Neural progenitor cell (in vitro differentiated cells): ENCODE measurements at regions not wholly inside any gene's neighbourhood (a gene's known extent, or its start where the extent isn't known, plus 50 kb on each side); places are given as distances from the start of the nearest gene placed in this dataset.

Experiments
- DNase-seq: peaks from one replicate; pipeline ENCODE4 v3.0.0-alpha.2; 2016; ENCODE audit warnings: low spot score
- H2AFZ ChIP-seq: fragments of 200-600 bp; sonication (generic); replicated peaks from 2 replicates; pipeline ENCODE4 v1.6.1; 2016; ENCODE audit warnings: antibody characterized with exemption
- H3F3A ChIP-seq: fragments of 200-600 bp; sonication (generic); 2 replicates; pipeline ENCODE4 v1.6.1; 2016; ENCODE audit warnings: antibody characterized with exemption, low read depth
- H3K27ac ChIP-seq: fragments of 200-600 bp; sonication (generic); 2 replicates; pipeline ENCODE4 v1.5.1; 2016; ENCODE audit warnings: mild to moderate bottlenecking
- H3K27me3 ChIP-seq: fragments of 200-600 bp; sonication (generic); 2 replicates; pipeline ENCODE4 v1.6.1; 2016; ENCODE audit warnings: mild to moderate bottlenecking, moderate library complexity
- H3K36me3 ChIP-seq: fragments of 200-600 bp; sonication (generic); 2 replicates; pipeline ENCODE4 v1.5.1; 2016
- H3K4me1 ChIP-seq: fragments of 200-600 bp; sonication (generic); 2 replicates; pipeline ENCODE4 v1.6.1; 2016; ENCODE audit warnings: mixed run types
- H3K4me2 ChIP-seq: fragments of 200-600 bp; sonication (generic); 2 replicates; pipeline ENCODE4 v1.6.1; 2016
- H3K4me3 ChIP-seq: fragments of 200-600 bp; sonication (generic); 2 replicates; pipeline ENCODE4 v1.5.1; 2016
- H3K79me2 ChIP-seq: fragments of 200-600 bp; sonication (generic); 2 replicates; pipeline ENCODE4 v1.6.1; 2016; ENCODE audit warnings: low read depth
- H3K9ac ChIP-seq: fragments of 200-600 bp; sonication (generic); 2 replicates; pipeline ENCODE4 v1.6.1; 2016
- H3K9me3 ChIP-seq: fragments of 200-600 bp; sonication (generic); 2 replicates; pipeline ENCODE4 v1.5.1; 2016; ENCODE audit warnings: low read depth
- H4K20me1 ChIP-seq: fragments of 200-600 bp; sonication (generic); 2 replicates; pipeline ENCODE4 v1.6.1; 2016; ENCODE audit warnings: low read depth
- H3K27ac Mint-ChIP-seq: 3 replicates; pipeline ENCODE4 v1.8.0; 2021; ENCODE audit warnings: mixed read lengths
- H3K27me3 Mint-ChIP-seq: 2 replicates; pipeline ENCODE4 v1.8.0; 2022; ENCODE audit warnings: low read depth, mild to moderate bottlenecking, inconsistent platforms, moderate library complexity, mixed read lengths; ENCODE audit not compliant: insufficient read depth
- H3K36me3 Mint-ChIP-seq: 3 replicates; pipeline ENCODE4 v1.8.0; 2021; ENCODE audit warnings: mixed read lengths
- H3K4me1 Mint-ChIP-seq: 3 replicates; pipeline ENCODE4 v1.8.0; 2021; ENCODE audit warnings: mixed read lengths
- H3K4me3 Mint-ChIP-seq: 3 replicates; pipeline ENCODE4 v1.8.0; 2021; ENCODE audit warnings: mild to moderate bottlenecking, moderate library complexity, mixed read lengths
- H3K9me3 Mint-ChIP-seq: 3 replicates; pipeline ENCODE4 v1.8.0; 2020; ENCODE audit warnings: mixed read lengths
- CTCF ChIP-seq: fragments of 200-600 bp; sonication (generic); IDR thresholded peaks from 2 replicates; pipeline ENCODE4 v1.5.1; 2017; ENCODE audit warnings: antibody characterized with exemption, mild to moderate bottlenecking
- EZH2 ChIP-seq: fragments of 200-600 bp; sonication (generic); IDR thresholded peaks from 2 replicates; pipeline ENCODE4 v1.6.1; 2017; ENCODE audit warnings: antibody characterized with exemption, mild to moderate bottlenecking, moderate library complexity
- EZH2phosphoT487 ChIP-seq: fragments of 200-600 bp; sonication (generic); IDR thresholded peaks from 2 replicates; pipeline ENCODE4 v1.6.1; 2017; ENCODE audit warnings: antibody characterized with exemption

GRCh38 chr4:10188400-10189004, 71.9 kb upstream of the WDR1 start:
- no peaks in the 10 kb centered on the region for H3K9me3 ChIP-seq

GRCh38 chr4:10186228-10187214, 69.9 kb upstream of the WDR1 start:
- Histone ChIP-seq H3K9ac (no peak overlapping the region), H3K79me2 (no peaks in the 10 kb centered on the region), H3K4me1 (no peaks in the 10 kb centered on the region), H3K9me3 (no peaks in the 10 kb centered on the region), H4K20me1 (no peaks in the 10 kb centered on the region), H3K4me2 (no peak overlapping the region), H3K27ac (no peak overlapping the region), H3K27me3 (no peaks in the 10 kb centered on the region), H3K36me3 (no peaks in the 10 kb centered on the region), H3K4me3 (no peak overlapping the region), H2AFZ (no peak overlapping the region), H3F3A (no peaks in the 10 kb centered on the region)
- no peak for TF ChIP-seq EZH2
- Mint-ChIP-seq H3K4me1 (no peaks in the 10 kb centered on the region), H3K4me3 (no peak overlapping the region), H3K36me3 (no peaks in the 10 kb centered on the region), H3K27ac (no peak overlapping the region), H3K9me3 (no peaks in the 10 kb centered on the region), H3K27me3 (no peaks in the 10 kb centered on the region)
- DNase-seq = no peak

More at GRCh38 chr4:10188400-10189004, 71.9 kb upstream of the WDR1 start:
- H2AFZ ChIP-seq = no peak overlapping the region
- TF ChIP-seq EZH2 = no peak
- no peak for TF ChIP-seq EZH2phosphoT487
- no peak for TF ChIP-seq CTCF
- no peaks in the 10 kb centered on the region for H3K27me3 ChIP-seq
- Mint-ChIP-seq H3K9me3 (no peaks in the 10 kb centered on the region), H3K27me3 (no peaks in the 10 kb centered on the region), H3K4me3 (peak overlapping the region; percentile 57), H3K36me3 (no peaks in the 10 kb centered on the region), H3K27ac (no peak overlapping the region), H3K4me1 (no peaks in the 10 kb centered on the region)
- H4K20me1 ChIP-seq = no peaks in the 10 kb centered on the region
- H3K9ac ChIP-seq = no peak overlapping the region
- no peak overlapping the region for H3K4me3 ChIP-seq
- H3K4me1 ChIP-seq = no peaks in the 10 kb centered on the region
- H3K4me2 ChIP-seq = no peak overlapping the region
- no peaks in the 10 kb centered on the region for H3K36me3 ChIP-seq
- no peaks in the 10 kb centered on the region for H3F3A ChIP-seq
- H3K27ac ChIP-seq = no peak overlapping the region
- no peaks in the 10 kb centered on the region for H3K79me2 ChIP-seq
- no peak for DNase-seq

GRCh38 chr4:10185518-10186227, 69.1 kb upstream of the WDR1 start:
- Mint-ChIP-seq H3K27me3 (no peaks in the 10 kb centered on the region), H3K4me1 (no peaks in the 10 kb centered on the region), H3K27ac (no peak overlapping the region), H3K9me3 (no peaks in the 10 kb centered on the region), H3K4me3 (no peak overlapping the region), H3K36me3 (no peaks in the 10 kb centered on the region)
- no peak overlapping the region for H3K4me2 ChIP-seq
- no peaks in the 10 kb centered on the region for H4K20me1 ChIP-seq
- DNase-seq = no peak
- H2AFZ ChIP-seq = no peak overlapping the region
- H3K36me3 ChIP-seq = no peaks in the 10 kb centered on the region
- no peaks in the 10 kb centered on the region for H3K27me3 ChIP-seq
- TF ChIP-seq EZH2 = no peak
- TF ChIP-seq CTCF = no peak
- TF ChIP-seq EZH2phosphoT487 = no peak
- H3K4me3 ChIP-seq = no peak overlapping the region
- H3K9ac ChIP-seq = no peak overlapping the region
- no peaks in the 10 kb centered on the region for H3K4me1 ChIP-seq
- H3F3A ChIP-seq = no peaks in the 10 kb centered on the region
- H3K9me3 ChIP-seq = no peaks in the 10 kb centered on the region
- H3K27ac ChIP-seq = no peak overlapping the region
- H3K79me2 ChIP-seq = no peaks in the 10 kb centered on the region
